Vagina (tissue), 2 donors: ENCODE measurements at regions not wholly inside any gene's neighbourhood (a gene's known extent, or its start where the extent isn't known, plus 50 kb on each side); places are given as distances from the start of the nearest gene placed in this dataset.

ENCODE experiments used
- CTCF ChIP-seq, 3 experiments: fragments of 450-650 bp in 2 of 3; fragments of 200-600 bp in 1 of 3; sonication (generic) in 1 of 3; IDR thresholded peaks; one replicate each; pipeline ENCODE4 v1.5.1; 2017 to 2019; ENCODE audit warnings: antibody characterized with exemption in 3 of 3, mild to moderate bottlenecking in 2 of 3, moderate library complexity in 2 of 3
- POLR2A ChIP-seq, 2 donors: fragments of 450-650 bp; IDR thresholded peaks; one replicate each; pipeline ENCODE4 v1.6.1; 2017; ENCODE audit warnings: antibody characterized with exemption in 2 of 2, mild to moderate bottlenecking in 2 of 2, moderate library complexity in 2 of 2
- POLR2AphosphoS5 ChIP-seq, 2 donors: sonication (generic); formaldehyde crosslinking; IDR thresholded peaks; one replicate each; pipeline ENCODE4 v1.9.0; 2017; ENCODE audit warnings: antibody characterized with exemption in 2 of 2, mild to moderate bottlenecking in 2 of 2, low read depth in 1 of 2; ENCODE audit not compliant: insufficient read depth in 1 of 2

- no peak for TF ChIP-seq CTCF (IDR thresholded peaks at IDR 0.05)
- no peak for TF ChIP-seq POLR2AphosphoS5 (IDR thresholded peaks at IDR 0.05; ENCODE audit: insufficient read depth in 1 of 2, low read depth in 1 of 2)
- TF ChIP-seq POLR2A (IDR thresholded peaks at IDR 0.05), result no peak
Observed at GRCh38 chr13:65911546-65912193, 1318.5 kb downstream of the PCDH9 start.
